ENCODE measurements at regions not wholly inside any gene's neighbourhood (a gene's known extent, or its start where the extent isn't known, plus 50 kb on each side); places are given as distances from the start of the nearest gene placed in this dataset.

GRCh38 chr2:188016917-188017316 is 274.8 kb upstream of the GULP1 start:
- Histone ChIP-seq H3K79me2 (ENCODE audit: insufficient read depth) (no peaks in the 10 kb centered on the region), H4K20me1 (ENCODE audit: insufficient read depth) (no peaks in the 10 kb centered on the region), H3K9me3 (ENCODE audit: low read depth) (no peaks in the 10 kb centered on the region), H3K27ac (no peak overlapping the region), H2AFZ (no peak overlapping the region), H3K36me3 (ENCODE audit: low read depth) (no peaks in the 10 kb centered on the region), H3K4me1 (ENCODE audit: insufficient read depth) (no peaks in the 10 kb centered on the region), H3K9ac (no peak overlapping the region), H3K27me3 (replicated peaks; ENCODE audit: insufficient read depth) (no peaks in the 10 kb centered on the region), H3F3A (ENCODE audit: insufficient read depth) (no peaks in the 10 kb centered on the region), H3K4me3 (no peak overlapping the region), H3K4me2 (ENCODE audit: unreplicated experiment) (no peak overlapping the region), H3K9me2 (ENCODE audit: insufficient read depth) (no peaks in the 10 kb centered on the region)
- in situ Hi-C loops (cut with MboI), result no loop called here
- WGBS, 2 experiments (ENCODE audit: low coverage in 1 of 2, low lambda C conversion rate in 2 of 2, missing lambda C conversion rate in 2 of 2), result 65 to 69% methylated on average over 3 of the region's 3 CpGs
- TF ChIP-seq EZH2phosphoT487 (IDR thresholded peaks at IDR 0.05; ENCODE audit: insufficient read depth, low read depth) (no peak), EZH2 (IDR thresholded peaks at IDR 0.05; ENCODE audit: insufficient read depth, poor library complexity, severe bottlenecking) (no peak)
- no peak for DNase-seq

GRCh38 chr2:188022389-188022788 is 269.3 kb upstream of the GULP1 start:
- in situ Hi-C loops (cut with MboI), result no loop called here
- Histone ChIP-seq H2AFZ (no peak overlapping the region), H3K27ac (no peak overlapping the region), H3K27me3 (replicated peaks; ENCODE audit: insufficient read depth) (no peaks in the 10 kb centered on the region), H3K79me2 (ENCODE audit: insufficient read depth) (no peaks in the 10 kb centered on the region), H4K20me1 (ENCODE audit: insufficient read depth) (no peaks in the 10 kb centered on the region), H3K9ac (no peak overlapping the region), H3K4me1 (ENCODE audit: insufficient read depth) (no peaks in the 10 kb centered on the region), H3K4me2 (ENCODE audit: unreplicated experiment) (no peak overlapping the region), H3K9me3 (ENCODE audit: low read depth) (no peaks in the 10 kb centered on the region), H3K4me3 (no peak overlapping the region), H3K36me3 (ENCODE audit: low read depth) (no peaks in the 10 kb centered on the region), H3F3A (ENCODE audit: insufficient read depth) (no peaks in the 10 kb centered on the region), H3K9me2 (ENCODE audit: insufficient read depth) (no peaks in the 10 kb centered on the region)
- TF ChIP-seq EZH2phosphoT487 (IDR thresholded peaks at IDR 0.05; ENCODE audit: insufficient read depth, low read depth) (no peak), EZH2 (IDR thresholded peaks at IDR 0.05; ENCODE audit: insufficient read depth, poor library complexity, severe bottlenecking) (no peak)
- DNase-seq, result no peak
- 86 to 93% methylated on average over 2 of the region's 2 CpGs for WGBS, 2 experiments (ENCODE audit: low coverage in 1 of 2, low lambda C conversion rate in 2 of 2, missing lambda C conversion rate in 2 of 2)

GRCh38 chr2:188023035-188023434 is 268.6 kb upstream of the GULP1 start:
- no peak overlapping the region for H2AFZ ChIP-seq
- no peaks in the 10 kb centered on the region for H4K20me1 ChIP-seq (ENCODE audit: insufficient read depth)
- DNase-seq, result no peak
- in situ Hi-C loops (cut with MboI), result no loop called here
- no peak overlapping the region for H3K4me3 ChIP-seq
- no peaks in the 10 kb centered on the region for H3K9me3 ChIP-seq (ENCODE audit: low read depth)
- no peaks in the 10 kb centered on the region for H3K79me2 ChIP-seq (ENCODE audit: insufficient read depth)
- WGBS, 2 experiments (ENCODE audit: low coverage in 1 of 2, low lambda C conversion rate in 2 of 2, missing lambda C conversion rate in 2 of 2), result 77 to 86% methylated on average over 1 of the region's 1 CpG
- H3K9ac ChIP-seq, result no peak overlapping the region
- H3K27me3 ChIP-seq (replicated peaks; ENCODE audit: insufficient read depth), result no peaks in the 10 kb centered on the region
- no peaks in the 10 kb centered on the region for H3F3A ChIP-seq (ENCODE audit: insufficient read depth)
- no peaks in the 10 kb centered on the region for H3K36me3 ChIP-seq (ENCODE audit: low read depth)
- H3K27ac ChIP-seq, result no peak overlapping the region
- TF ChIP-seq EZH2phosphoT487 (IDR thresholded peaks at IDR 0.05; ENCODE audit: insufficient read depth, low read depth), result no peak
- TF ChIP-seq EZH2 (IDR thresholded peaks at IDR 0.05; ENCODE audit: insufficient read depth, poor library complexity, severe bottlenecking), result no peak
- H3K4me2 ChIP-seq (ENCODE audit: unreplicated experiment), result no peak overlapping the region
- H3K9me2 ChIP-seq (ENCODE audit: insufficient read depth), result no peaks in the 10 kb centered on the region
- no peaks in the 10 kb centered on the region for H3K4me1 ChIP-seq (ENCODE audit: insufficient read depth)

DNA sequence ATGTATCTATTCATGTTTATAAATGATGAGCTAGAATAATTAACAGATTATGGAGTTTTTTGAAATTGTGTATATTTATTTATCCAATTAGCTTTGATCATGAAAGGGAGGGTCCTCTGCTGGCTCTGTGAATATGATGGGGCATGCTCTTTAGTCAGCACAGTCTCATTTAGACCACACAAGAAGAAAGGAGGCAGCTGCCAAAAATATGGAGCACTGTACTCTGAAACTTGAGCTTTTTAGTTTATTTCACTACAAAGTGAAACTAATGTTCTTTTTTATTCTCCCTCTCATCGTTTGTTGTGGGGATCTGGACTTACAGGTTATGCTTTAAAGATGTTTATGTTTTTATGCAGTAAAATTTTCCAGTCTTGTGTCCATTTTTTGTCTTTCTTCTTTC is 266.9 kb upstream of the GULP1 start:
- 0% methylated on average over 1 of the region's 1 CpG for WGBS, 2 experiments (ENCODE audit: low coverage in 1 of 2, low lambda C conversion rate in 2 of 2, missing lambda C conversion rate in 2 of 2)
- H3K4me1 ChIP-seq (ENCODE audit: insufficient read depth), result no peaks in the 10 kb centered on the region
- no peak overlapping the region for H3K4me3 ChIP-seq
- H3F3A ChIP-seq (ENCODE audit: insufficient read depth), result no peaks in the 10 kb centered on the region
- no peak for TF ChIP-seq EZH2 (IDR thresholded peaks at IDR 0.05; ENCODE audit: insufficient read depth, poor library complexity, severe bottlenecking)
- TF ChIP-seq EZH2phosphoT487 (IDR thresholded peaks at IDR 0.05; ENCODE audit: insufficient read depth, low read depth), result no peak
- H3K36me3 ChIP-seq (ENCODE audit: low read depth), result no peaks in the 10 kb centered on the region
- no peaks in the 10 kb centered on the region for H3K9me3 ChIP-seq (ENCODE audit: low read depth)
- H3K27ac ChIP-seq, result no peak overlapping the region
- H4K20me1 ChIP-seq (ENCODE audit: insufficient read depth), result no peaks in the 10 kb centered on the region
- no peak for DNase-seq
- H3K9me2 ChIP-seq (ENCODE audit: insufficient read depth), result no peaks in the 10 kb centered on the region
- no peak overlapping the region for H3K4me2 ChIP-seq (ENCODE audit: unreplicated experiment)
- in situ Hi-C loops (cut with MboI), result no loop called here
- no peaks in the 10 kb centered on the region for H3K27me3 ChIP-seq (replicated peaks; ENCODE audit: insufficient read depth)
- no peak overlapping the region for H3K9ac ChIP-seq
- no peaks in the 10 kb centered on the region for H3K79me2 ChIP-seq (ENCODE audit: insufficient read depth)
- H2AFZ ChIP-seq, result no peak overlapping the region

GRCh38 chr2:188028739-188029138 is 262.9 kb upstream of the GULP1 start:
- Histone ChIP-seq H3K9me3 (ENCODE audit: low read depth) (no peaks in the 10 kb centered on the region), H3K9ac (no peak overlapping the region), H3K36me3 (ENCODE audit: low read depth) (no peaks in the 10 kb centered on the region), H3K4me1 (ENCODE audit: insufficient read depth) (no peaks in the 10 kb centered on the region), H3K27ac (no peak overlapping the region), H4K20me1 (ENCODE audit: insufficient read depth) (no peaks in the 10 kb centered on the region), H3K4me3 (no peak overlapping the region), H3K9me2 (ENCODE audit: insufficient read depth) (no peaks in the 10 kb centered on the region), H3K27me3 (replicated peaks; ENCODE audit: insufficient read depth) (no peaks in the 10 kb centered on the region), H3F3A (ENCODE audit: insufficient read depth) (no peaks in the 10 kb centered on the region), H2AFZ (no peak overlapping the region), H3K4me2 (ENCODE audit: unreplicated experiment) (no peak overlapping the region), H3K79me2 (ENCODE audit: insufficient read depth) (no peaks in the 10 kb centered on the region)
- no peak for DNase-seq
- TF ChIP-seq EZH2 (IDR thresholded peaks at IDR 0.05; ENCODE audit: insufficient read depth, poor library complexity, severe bottlenecking) (no peak), EZH2phosphoT487 (IDR thresholded peaks at IDR 0.05; ENCODE audit: insufficient read depth, low read depth) (no peak)
- WGBS, 2 experiments (ENCODE audit: low coverage in 1 of 2, low lambda C conversion rate in 2 of 2, missing lambda C conversion rate in 2 of 2), result 71 to 80% methylated on average over 4 of the region's 4 CpGs
- in situ Hi-C loops (cut with MboI), result no loop called here

Measured in GM23248 (cell line).